ENCODE measurements at regions not wholly inside any gene's neighbourhood (a gene's known extent, or its start where the extent isn't known, plus 50 kb on each side); places are given as distances from the start of the nearest gene placed in this dataset.

DNA sequence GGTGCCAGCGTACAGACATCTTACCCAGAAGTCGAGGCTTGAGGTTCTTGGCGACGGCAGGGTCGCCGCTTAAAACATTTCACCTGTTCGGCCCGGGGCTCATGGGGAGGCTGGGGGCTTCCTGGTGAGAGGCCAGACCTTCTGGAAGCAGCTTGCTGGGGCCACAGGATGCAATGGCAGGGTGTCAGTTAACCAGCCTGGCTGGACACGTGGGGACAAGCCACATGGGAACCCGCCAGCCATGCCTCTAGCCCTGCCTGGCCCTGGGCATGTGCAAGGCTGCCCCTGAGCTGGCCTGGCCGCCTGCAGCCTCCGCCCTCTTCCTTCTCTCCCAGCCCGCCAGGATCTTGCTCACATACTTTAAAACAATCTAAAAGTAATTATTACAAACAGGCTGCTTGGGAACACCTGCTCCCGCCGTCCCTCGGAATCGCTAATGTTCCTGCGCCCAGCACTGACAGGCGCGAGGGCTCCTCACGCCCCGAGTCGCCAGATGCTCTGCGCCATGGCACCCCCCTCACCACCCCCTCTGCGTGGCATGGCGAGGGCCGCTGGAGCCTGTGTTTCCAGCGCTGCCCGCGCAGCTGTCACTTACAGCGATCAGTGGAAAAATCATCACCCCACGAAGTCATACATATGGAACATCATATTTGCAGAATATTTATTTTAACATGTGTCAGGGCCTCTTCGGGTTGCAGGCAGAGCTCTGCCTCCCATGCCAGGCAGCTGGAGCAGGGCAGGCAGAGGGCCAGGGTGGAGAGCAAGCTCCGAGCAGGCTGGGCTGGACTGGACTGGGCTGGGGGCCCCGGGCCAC lies 188.7 kb upstream of the GSE1 start:
- DNase-seq (ENCODE audit: low spot score) = no peak

DNA sequence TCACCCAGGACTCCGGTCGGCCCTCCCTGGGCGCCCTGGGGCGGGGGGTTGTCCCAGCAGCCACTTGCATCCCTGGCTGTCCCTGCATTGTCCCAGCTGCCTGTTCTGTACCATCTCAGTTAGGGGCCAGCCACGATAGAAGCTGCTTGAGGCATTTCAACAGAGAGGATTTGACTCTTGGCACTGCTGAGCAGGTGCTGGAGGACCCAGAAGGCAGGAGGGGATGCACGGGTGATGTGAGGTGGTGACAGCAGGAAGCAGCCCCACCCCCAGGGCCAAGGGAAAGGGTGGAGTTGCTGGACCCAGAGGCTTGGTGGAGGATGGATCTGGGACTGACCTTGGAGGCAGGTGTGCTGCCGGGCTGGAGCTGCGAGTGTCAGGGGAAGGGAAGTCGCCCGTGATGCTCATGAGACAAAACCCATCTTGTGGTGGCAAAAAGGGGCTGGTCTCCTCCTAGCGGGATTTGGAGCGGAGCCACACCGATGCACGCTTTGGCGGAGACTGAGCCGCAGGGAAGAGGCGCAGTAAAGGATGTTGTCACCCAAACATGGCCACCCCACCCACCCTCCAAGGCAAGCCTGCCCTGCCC lies 188.0 kb upstream of the GSE1 start:
- DNase-seq (ENCODE audit: low spot score) = no peak

DNA sequence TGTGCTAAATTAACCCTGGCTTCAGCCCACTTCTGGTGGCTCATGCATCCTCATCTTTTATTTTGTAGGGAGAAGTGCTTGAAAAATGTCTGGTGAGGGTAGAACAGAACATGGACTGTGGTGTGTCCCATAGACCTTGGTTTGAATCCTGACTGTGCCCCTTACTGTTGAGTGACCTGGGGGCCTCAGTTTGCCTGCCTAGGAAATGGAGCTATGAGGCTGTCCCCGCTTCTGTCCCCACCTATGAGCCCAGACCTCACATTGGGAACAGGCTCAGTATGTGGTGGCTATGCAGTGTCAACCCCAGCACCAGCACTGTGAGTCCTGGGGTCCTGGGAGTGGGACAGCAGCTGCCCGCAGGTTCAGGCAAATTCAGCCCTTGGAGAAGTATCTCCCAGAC lies 186.3 kb upstream of the GSE1 start:
- DNase-seq (ENCODE audit: low spot score) = no peak

DNA sequence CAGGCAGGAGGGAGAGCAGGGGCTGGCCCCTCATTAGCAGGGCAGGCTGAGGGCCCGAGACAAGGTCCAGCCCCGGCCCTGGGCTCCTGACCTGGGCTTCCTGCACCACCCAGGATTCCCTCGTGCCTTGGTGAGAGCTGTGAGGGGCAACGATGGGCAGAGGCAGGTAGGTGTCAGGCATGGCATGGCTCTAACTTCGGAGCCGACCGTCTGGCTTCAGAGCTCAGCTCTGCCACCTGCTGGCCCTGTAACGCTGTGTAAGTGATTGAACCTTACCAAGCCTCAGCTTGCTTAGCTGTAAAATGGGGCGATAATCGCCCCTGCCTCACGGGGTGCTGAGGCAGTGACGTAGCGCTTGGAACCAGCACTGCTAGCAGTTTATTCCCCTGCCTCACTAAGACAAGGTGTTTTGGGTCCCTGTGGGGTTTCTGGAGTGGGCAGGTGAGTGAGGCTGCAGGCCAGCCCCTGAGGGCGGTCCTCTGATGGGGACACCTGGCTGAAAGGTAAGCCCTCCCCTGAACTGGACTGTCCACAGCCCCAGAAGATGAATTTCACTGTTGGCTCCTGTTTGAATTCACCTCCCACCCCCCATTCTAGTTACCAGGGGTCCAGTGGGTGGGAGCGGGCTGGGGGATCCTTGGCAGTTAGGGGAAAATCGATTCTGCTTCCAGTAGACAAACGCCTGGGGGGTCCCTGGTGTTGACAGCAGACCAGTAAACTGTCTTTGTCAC lies 184.8 kb upstream of the GSE1 start:
- peak; percentile 58 for DNase-seq (ENCODE audit: low spot score)

DNA sequence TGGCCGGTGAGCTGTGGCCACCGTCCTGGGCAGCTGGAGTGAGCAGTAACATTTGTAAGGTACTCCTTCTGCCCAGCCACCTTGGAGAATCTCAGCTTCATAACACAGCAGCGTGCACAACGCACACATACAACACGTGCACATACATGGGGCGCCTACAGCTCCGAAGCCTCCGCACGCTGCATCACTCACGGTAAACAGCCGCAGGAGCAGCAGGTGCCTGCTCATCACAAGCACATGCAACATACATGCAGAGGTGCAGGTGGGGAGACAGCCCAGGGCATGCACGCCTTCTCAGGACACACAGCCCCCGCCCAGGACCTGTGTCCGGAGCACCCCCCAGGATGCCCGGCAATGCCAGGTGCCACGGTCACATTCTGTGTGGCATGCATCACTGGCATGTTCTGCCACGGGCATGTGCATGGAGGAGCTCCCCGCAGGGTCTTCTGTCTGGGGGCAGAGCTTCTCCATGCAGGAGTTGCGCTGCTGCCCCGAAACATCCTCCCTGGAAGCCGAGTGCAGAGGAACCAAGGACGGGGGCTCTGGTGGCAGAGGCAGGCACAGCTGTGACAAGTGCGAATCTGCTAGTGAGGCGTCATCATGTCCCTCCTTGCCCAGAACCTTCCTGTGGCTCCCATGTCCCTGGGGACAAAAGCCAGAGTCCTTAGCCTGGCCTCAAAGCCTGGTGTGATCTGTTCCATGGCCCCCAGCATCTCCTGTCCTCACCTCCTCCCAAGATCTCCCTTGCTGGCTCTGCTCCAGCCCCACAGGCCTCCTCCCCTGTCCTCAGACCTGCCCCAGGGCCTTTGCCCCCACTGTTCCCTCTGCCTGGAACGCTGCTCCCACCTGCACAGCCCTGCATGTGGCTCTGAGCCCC lies 184.0 kb upstream of the GSE1 start:
- DNase-seq (ENCODE audit: low spot score) = no peak

DNA sequence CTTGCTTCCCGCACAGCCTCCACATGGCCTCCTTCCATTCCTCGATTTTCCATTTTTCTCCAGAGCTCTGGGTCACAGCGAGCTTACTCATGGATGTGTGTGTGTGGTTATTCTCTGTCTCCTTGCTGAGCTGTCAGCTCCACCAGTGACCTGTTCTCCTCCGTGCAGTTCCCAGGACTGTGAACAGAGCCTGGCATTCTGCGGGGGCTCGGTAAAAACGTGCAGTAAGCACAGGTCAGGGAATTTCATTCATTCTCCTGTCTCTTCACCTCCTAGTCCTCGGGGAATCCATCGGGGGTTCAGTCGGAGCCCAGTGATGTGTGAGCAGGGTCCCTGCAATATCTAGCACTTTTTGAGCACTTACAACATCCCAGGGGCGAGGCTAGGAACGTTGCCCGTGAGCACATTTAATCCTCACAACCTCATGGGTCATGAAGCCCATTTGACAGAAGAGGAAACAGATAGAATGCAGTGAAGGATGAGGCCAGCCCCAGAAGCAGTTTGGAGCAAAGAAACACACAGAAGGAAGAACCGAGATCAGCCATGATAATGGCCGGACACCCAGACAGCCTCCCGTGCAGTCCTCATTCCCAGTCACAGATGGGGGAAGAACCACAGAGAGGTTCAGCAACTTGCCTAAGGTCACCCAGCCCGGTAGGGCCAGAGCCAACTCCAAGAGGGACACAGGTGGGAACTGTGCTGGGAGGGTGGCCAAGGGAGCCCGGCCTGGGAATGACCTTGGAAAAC lies 183.2 kb upstream of the GSE1 start:
- no peak for DNase-seq (ENCODE audit: low spot score)

DNA sequence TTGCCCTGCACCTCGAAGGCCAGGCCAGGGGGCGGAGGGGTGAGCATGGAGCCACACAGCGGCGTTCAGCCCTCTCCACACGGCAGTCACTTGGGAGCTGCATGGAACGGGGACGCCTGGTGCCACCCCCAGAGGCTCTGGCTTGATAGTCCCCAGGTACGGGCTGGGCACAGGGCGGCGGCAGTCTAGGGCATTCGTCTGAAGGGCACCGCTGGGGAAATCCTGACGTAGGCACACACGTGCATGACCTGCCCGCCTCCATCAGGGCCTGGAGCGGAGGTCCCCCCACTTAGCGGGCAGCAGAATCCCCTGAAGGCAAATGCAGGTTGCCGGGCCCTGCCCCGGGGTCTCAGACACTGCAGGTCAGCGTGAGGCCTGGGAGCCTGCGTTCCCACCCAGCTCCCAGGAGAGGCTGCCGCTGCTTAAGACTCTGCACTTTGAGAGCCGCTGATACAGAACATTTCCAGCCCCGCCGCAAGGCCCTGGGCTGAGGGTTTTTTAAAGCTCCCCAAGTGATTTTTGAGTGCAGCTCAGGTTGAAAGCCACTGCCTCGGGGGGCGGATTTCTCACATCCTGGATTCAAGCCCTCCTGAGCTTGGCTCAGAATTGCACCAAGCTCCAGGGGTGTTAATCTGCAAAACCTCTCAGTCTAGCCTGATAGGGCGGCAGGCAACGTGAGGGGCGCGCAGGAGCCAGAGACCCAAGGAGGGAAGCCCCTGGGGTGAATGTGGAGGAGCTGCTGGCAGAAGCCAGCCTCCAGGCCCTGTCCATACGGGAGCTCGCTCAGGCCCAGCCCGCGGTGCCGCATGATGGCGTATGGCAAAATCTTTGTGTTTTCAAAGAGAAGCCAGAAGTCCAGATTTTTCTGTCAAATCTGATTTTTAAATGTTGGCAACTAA lies 182.3 kb upstream of the GSE1 start:
- no peak for DNase-seq (ENCODE audit: low spot score)

DNA sequence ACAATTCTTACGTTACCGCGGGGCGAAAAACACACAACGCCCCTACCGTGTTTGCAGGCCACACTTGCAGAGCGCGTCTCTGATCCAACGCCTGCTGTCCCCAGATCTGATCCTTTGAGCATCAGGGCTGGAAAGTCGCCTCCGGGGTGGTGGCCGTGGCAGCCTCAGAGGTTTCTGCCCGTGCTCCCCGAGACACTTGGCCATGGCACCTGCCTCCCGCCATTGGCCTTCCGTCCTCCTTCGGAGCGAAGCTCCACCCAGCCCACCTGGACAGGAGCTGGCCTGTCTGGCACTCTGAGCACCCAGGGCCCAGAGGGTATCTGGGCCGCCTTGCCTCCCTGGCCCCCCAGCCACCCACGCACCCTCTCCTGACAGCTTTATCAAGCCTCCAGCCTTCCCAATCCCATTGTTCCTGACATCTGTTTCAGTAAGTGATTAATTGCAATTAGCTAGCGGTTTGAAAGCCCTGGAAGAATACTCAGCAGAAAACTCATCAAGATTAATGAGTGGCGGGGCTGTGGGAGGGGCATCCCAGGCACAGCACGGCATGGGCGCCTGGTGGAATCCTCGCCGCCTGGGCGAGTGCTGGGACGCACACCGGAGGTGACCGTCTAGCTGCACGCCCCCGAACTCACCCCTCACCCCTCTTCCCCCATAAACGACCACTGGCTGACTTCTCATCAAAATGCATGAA lies 181.5 kb upstream of the GSE1 start:
- DNase-seq (ENCODE audit: low spot score) = no peak

DNA sequence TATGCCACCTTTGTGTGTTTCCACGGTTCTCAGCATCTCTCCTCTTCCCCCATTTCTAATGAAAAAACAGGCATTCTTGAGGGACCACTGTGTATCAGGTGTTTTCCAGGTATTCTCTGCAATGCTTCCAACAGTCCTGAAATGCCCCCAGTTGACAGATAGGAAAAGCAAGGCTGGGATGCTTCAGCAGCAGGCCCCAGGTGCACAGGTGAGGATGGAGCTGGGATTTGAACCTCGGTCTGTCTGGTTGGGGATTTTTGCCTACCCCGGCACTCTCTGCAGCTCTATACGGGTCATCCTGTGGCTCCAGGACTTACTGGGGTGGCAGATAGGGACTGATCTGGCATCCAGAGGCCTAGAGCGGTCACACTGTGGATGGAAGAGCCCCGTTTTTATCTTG lies 180.5 kb upstream of the GSE1 start:
- no peak for DNase-seq (ENCODE audit: low spot score)

DNA sequence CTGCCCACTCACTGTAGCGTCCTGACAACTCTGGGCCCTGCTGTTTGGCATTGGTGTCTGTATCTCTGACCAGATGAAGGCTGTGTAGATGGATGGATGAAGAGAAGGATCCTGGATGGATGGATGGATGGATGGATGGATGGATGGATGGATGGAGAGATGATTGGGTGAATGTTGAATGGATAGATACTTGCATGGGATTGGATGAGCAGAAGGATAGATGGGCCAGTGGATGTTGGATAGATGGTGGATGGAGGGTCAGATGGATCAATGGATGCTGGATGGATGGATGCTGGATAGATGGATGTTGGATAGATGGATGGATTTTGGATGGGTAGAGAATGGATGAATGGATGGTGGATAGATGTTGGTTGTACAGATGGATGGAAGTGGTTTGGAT lies 179.6 kb upstream of the GSE1 start:
- no peak for DNase-seq (ENCODE audit: low spot score)

DNA sequence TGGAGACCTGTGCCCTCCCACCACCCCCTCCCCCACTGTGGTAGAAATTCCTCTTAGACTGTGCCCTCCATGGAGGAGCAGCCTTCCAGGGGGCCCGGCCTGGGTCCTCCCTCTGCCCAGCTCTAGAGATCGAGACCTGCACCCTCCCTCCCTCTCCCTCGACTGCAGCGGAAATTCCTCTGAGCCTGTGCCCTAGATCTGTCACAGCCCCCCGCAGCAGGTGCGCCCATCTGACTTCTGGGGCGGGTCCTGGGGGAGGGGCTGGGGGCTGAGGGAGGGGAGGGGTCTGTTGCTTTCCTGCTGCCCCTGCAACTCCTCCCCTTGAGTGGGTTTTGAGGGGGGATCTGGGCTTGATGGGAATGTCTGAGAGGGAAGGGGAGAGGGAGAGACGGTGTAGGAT lies 177.8 kb upstream of the GSE1 start:
- DNase-seq (ENCODE audit: low spot score) = no peak

DNA sequence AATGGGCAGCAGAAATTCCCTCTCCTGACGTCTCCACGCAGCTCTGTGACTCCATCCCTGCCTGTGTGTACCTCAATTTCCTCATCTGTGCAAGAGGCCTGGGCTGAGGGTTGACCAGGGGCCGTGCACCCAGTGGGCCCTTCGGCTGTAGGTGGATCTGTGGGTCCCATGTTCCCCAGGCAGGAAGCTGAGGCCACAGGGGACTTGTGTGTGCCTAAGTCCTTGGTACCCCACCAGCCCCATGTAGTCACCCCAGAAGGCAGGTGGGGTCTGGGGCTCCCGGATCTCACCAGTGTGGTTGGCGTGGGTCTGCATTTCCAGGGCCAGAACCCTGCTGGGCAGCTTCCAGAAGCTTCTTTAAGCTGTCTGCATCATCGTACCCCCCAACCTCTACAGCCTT lies 177.4 kb upstream of the GSE1 start:
- DNase-seq (ENCODE audit: low spot score) = no peak

DNA sequence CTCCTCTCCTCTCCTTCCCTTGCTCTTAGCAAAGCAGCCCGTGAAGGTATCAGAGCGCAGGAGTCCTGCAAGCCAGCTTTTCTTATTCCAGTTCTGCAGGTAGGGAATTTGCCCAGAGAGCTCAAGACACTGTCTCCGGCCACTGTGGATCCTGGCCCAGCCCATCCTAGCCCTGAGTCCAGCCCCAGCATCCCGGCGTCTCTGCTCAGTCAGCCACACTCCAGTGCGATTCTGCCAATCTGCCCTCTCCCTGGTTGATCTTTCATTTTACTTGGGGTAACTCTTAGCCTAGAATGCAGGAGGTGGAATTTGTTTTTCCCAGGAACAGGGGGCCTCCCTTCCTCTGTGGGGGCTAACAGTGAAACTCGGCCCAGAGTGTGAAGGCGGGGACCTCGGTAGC lies 176.9 kb upstream of the GSE1 start:
- no peak for DNase-seq (ENCODE audit: low spot score)

DNA sequence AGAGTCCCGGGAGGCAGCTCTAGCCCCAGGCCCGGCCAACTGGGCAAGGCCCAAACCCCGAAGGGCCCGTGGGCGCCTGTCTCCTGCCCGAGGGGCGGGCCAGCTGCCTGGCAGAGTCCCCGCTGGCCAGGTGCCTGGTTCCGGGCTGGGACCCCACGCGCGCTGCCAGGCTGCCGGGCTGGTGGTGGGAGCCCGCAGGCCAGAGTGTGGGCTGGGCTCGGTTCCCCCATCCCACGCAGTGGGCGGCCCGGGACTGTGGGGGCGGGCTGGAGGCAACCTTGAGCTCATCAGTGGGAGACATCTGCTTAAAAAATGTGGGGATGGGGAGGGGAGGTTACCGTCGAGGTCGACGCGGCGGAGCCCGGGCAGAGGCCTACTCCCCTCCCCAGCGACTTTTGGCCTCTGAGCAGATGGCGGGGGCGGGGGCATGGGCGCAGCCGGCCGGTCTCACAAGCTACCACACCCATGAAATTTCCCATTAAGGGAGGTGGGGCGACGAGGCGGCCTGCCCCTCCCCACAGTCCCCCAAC lies 176.4 kb upstream of the GSE1 start:
- no peak for DNase-seq (ENCODE audit: low spot score)

DNA sequence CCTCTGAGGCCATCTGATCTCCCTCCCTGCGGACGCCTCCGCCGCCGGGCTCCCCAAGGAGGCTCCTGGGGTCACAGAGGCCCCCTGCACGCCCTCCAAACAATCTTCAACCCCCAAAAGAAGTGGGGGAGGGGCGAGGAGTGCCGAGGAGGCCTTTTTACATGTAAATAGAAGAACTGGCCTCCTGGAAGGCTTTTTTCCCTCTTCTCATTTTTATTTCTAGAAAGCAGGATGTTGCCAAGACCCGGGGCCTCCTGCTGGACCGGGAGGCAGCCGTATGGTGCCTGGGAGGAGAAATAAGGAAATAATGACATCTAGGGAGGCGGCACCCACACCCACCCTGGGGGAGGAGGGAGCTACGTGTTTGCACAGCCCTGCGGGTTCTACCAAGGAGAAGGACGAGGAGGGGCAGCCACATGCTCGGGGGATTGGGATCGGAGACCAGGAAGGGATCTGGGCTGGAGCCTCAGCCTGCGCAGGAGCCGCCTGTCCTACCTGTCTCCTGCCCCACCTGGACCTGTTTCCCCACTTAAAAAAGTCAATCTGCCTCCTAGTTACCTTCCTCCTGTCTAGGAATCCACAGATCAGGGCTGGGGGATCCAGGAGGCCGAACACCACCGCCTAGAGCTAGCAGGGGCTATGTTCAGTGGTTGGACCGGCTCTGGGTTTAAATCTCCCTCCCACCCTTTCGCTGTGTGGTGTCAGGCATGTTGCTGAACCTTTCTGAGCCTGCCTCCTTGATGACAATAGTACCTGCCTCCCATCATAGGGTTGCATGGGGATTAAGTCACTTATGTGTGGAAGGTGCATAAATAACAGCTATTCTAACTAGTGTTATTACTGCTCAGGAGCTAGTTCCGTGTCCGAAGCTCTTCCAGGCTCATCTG lies 175.7 kb upstream of the GSE1 start:
- DNase-seq (ENCODE audit: low spot score) = no peak

DNA sequence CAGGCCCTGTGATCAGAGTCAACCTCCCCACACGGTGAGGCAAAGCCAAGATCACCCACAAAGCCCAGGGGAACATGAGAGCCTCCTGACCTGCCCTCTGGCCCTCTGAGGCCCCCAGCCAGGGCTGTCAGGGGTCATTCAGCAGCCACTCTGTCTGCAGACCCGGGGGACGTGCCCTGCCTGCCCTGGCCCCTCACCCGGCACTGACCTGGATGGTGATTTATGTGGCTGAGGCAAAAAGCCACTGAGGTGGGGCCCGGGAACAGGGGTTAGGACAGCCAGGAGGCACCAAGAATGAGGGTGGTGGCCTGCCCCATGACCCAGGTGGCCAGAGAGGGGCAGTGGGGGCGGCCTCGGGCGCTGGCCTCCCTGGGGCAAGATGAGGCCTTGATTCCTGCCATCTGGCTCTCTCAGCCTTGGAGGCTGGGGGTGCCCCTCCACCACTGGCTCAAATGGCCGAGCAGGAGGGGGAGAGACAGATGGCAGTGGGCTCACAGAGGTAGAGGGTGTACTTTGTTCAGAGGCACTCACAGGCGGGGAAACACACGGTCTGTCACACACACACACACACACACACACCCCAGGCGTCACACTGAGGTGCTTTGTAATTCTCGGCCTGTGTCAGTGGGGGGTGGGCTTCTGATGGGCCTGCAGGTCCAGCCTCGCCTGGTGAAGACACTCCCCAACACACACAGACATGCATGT lies 174.0 kb upstream of the GSE1 start:
- DNase-seq (ENCODE audit: low spot score) = no peak

DNA sequence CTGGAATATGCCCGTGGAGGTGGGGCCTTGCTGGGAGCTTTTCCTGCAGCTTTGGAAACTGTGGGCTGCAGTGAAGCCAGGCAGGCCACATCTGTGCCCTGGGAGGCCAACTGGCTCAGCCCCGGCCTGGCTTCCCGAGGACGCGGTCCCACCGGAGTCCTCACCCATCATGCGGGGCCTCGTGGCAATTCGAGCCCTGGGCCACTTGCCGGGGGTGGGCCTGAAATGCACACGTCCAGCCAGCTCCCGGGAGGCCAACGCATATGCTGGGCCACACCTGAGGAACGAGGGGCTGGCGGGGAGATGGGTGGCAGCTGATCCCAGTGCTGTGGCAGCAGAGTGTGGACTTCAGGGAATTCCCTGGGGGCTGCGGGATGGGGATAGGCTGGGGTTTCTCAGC lies 172.4 kb upstream of the GSE1 start:
- no peak for DNase-seq (ENCODE audit: low spot score)
